DMS53 treated with DMSO at 0.1 percent for 48 hours (cell line): ENCODE measurements at regions not wholly inside any gene's neighbourhood (a gene's known extent, or its start where the extent isn't known, plus 50 kb on each side); places are given as distances from the start of the nearest gene placed in this dataset.
"Not testable (repeated sequence)": the region's sequence is repeated elsewhere in the genome, so short reads cannot be mapped to it uniquely, and the experiment has no call there.

Source experiments
- DNase-seq: peaks from one replicate; lab custom pipeline; 2025; ENCODE audit not compliant: unreplicated experiment; lab: John Stamatoyannopoulos, UW

DNA sequence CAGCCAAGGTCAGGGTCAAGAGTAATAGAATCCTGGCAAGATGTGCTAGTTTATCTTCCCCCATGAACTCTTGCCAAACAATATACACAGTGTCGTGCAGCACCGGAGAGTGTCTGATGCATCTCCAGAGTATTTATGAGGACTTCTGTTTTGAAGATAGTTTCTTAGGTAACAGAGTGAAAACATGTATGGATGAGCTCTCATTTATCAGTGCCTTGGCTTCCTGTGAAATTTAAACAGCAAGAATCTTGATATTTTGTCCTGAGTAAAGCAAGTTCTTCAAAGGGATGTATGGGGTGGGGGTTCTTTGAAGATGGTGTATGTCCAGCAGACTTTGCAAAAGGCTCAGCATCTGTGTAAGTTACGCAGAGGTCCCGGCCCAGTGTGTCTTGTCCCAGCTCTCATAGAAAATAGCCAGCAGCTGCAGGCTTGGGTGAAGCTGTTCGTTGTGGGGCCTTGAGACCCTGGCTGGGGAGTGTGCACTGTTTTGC lies 361.0 kb upstream of the NT5C1B start:
- no peak for DNase-seq

DNA sequence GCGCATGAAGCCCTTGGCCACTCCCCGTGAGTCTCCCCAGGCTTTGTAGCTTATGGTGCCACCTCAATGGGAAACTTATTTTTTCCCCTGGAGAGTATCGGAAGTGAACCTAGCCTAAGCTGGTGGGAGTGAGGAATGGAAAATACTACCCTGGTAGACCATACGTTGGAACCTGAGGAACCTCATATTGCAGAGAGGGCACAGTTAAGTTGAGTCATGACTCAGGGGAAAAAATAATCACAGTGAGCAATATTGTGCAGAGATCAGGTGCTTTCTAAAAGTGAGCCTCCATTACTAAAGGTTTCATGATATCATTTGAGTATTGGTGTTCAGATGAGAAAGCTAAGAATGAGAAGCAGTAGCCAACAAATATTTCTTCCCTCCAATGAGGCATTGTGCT lies 360.5 kb upstream of the NT5C1B start:
- no peak for DNase-seq

DNA sequence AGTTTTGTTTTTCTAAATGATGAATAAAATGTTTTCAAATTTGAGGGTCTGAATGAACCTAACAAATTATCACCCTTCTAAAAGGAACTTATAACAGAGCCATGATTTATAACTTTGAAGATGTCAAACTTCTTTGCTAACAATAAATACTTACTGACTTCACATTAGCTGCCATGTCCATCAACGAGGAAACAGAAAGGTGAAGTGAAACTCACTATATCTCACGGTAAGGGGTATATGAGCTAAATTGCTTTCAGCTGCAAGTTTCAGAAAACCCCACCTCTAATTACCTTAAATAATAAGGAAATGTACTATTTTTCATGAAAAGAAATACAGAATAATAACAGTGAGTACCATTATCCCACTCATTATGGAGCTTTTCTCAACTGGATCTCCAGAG lies 350.8 kb upstream of the NT5C1B start:
- DNase-seq, result no peak

DNA sequence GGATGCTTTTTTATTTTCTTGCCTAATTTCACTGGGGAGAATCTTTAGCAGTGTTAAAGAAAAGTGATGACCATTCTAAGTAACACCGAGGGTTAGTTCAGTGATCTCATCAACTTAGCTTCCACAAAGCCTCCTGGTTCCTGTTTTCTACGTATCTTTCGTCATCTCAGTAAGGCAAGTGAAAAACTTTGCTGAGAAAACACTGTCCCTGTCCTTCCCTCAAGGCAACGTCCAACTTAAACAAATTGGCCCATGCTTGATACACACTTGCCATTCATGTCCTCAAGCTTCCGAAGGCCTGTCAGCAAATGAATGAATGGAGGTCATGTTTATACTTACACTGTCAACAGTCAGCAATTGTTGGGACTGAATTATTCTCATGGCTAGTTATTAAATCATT lies 350.4 kb upstream of the NT5C1B start:
- not testable (repeated sequence) for DNase-seq

GRCh38 chr2:18934886-18935285 lies 345.5 kb upstream of the NT5C1B start:
- DNase-seq, result no peak

DNA sequence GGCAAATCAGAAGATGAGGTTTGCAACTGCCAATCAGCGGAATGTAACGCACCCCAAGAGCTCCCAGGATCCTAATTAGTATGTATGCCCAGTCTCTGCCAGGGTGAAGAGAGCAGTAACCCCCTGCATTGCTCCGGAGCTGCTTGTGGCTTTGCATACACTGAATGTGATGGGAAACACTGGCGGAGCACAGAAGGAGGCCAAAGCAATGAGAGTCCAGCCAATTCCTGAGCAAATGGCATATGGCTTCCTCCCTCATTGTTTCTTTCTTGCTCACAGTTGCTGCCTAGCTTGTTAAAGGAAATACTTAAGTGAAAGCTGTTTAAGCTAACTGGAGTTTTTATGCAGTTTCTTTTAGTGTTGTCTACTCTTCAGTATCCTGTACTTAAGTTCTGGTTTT lies 343.5 kb upstream of the NT5C1B start:
- DNase-seq, result no peak

DNA sequence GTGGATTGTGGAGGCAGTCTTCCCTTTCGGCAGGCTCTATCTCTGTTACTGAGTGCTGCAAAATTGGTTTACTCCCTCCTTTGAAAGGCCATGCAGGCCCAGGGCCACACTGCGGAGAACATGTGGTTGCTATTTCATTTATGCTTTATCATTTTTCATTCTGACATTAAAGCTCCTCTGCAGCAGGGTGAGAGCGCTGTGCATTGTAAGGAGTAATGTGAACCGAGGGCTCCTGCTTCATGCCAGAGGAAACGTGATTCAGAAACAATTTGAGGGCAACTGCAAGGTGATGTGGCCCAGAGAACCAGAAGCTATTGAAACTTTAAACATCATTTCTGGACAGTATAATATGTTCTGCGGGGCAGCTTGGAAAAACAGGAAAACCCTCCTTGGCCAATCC lies 341.6 kb upstream of the NT5C1B start:
- no peak for DNase-seq

DNA sequence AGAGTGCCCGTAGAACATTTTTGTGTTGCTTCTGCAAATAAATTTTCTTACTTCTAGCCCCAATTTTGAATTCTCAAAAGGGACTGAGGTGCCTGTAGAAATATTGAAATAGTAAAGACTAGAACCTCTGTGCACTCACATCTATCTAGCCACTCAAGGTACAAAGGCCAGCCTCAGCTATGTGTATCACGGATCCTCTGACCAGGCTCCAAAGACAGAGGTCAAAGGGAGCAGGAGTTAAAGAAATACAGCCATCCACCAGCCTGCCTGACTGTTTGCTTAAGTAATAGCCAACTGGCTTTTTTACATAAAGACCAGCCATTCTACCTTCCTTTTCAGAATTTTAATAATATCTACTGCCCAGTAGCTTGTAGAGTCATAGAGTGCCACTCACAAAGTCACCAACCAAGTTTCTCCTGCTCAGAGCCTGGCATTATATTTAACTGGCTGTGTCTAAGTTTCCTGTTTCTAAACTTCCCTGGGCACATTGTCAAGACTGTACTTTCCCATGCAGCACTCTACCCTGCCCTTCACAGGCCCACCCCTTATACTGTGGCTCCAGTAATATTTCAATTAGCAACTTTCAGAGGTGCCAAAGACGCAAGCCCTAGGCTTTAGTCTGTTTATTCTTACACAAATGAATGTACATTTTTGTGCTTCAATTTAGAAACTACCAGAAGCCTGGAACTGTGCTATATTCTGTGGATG lies 338.3 kb upstream of the NT5C1B start:
- DNase-seq, result no peak

DNA sequence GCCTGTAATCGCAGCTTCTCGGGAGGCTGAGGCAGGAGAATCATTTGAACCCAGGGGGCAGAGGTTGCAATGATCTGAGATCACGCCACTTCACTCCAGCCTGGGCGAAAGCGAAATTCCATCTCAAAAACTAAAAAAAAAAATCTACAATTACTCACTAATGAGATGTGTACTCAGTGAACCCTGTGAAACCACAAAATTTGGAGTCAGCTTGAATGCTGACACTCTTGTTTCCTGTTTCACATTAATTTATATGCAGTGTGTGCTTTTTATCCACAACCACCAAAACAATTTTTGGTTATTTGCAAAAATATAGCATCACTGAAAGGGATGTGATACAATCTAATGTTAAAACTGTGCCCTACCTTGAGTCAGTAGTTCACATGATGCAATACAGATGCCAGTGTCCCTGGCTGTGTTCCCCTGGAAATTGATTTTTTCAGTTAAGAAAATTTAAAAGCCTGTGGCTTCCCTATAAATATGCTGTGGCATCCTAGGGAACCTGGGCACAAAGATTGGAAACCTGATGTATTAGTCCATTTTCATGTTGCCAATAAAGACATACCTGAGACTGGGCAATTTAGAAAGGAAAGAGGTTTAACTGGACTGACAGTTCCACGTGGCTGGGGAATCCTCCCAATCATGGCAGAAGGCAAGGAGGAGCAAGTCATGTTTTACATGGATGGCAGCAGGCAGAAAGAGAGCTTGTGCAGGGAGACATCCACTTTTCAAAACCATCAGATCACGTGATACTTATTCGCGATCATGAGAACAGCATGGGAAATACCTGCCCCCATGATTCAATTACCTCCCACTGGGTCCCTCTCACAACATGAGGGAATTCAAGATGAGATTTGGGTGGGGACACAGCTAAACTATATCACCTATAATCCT lies 337.5 kb upstream of the NT5C1B start:
- no peak for DNase-seq

DNA sequence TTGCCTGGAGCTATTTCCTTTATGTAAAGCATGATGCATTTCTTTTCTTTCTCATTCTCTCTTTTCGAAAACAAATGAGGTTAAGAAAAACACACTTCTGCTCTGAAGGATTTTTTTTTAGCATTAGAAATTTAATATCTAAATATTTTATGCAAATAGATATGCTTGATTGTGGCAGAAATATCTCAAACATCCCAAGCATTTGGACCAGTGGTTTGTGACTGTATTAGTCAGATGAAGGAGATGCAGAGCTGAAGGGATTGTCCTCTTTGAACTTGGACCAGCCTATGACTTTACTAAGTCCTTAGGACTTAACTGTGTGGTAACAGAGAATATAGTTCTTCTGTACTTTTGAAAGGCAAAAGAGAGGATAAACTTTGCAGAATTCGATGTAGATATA lies 335.9 kb upstream of the NT5C1B start:
- no peak for DNase-seq

DNA sequence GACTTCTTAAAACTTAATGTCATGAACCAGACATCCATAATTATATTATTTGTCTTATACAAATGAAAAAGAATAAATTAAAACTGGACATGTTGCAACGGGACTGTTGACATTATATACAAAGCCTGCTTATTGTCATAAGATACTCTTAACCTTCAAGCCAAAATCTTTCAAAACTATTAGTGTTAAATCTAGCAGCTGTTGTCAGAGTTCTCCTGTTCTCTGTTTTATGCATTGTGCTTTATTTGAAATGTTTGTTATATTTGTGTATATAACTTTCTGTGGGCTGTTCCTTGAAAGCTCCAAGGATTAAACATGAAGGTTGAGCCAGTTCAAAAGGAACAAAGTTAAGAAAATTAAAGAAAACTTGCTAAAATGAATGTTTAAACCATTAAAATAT lies 335.5 kb upstream of the NT5C1B start:
- DNase-seq, result no peak

DNA sequence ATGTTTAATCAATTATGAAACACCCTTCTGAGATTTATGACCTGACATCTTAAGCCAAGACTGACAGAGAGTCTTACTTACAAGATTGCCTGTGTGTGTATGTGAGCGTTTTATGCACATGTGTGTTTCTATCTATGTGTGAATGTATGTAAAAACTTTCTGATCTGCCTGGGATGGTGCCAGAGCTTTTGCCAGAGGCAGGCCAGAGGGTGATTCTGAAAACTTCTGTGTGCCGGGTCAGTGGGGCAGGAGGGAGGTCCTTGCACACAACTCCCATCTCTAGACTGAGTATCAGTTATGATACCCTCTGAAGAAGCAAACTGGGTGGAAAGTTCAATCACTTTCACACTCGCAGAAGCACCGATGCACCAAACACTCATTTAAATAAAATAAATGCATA lies 335.0 kb upstream of the NT5C1B start:
- DNase-seq, result no peak

DNA sequence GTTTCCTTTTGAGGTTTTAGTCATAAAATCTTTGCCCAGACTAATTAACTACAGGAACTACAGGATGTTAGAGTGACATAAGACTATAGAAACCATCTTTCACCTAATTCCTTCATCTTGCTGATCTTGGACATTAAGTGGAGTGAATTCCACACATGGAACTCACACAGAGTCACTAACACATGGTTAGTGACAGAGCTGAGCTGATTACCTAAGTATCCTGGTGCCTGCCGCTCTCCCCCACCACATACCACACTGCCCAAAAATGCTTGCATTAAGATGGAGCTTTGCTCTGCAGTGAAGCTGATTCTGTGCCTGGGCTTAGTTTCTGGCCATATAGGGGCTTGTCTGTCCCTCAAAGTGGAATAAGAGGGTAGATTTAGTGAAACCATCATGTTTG lies 332.9 kb upstream of the NT5C1B start:
- no peak for DNase-seq

GRCh38 chr2:18918280-18918679 lies 328.9 kb upstream of the NT5C1B start:
- no peak for DNase-seq

DNA sequence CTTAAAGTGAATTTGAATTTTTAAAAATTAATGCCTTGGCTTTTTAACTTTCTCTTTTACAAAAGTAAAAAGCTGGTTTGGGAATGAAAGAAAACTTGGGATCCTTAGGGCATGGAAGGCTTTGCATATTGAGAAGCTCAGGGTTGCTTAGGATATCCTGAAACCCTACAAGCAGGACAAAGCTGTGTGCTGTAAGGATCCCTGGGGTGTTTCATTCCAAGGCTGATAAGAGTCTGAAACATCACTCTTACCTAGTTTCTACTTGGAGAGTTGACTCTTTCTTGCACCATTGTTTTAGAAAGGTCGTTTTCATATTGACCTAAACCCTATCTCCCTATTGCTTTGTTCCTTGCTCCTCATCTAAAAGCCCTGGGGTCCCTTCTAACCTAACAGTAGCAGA lies 325.9 kb upstream of the NT5C1B start:
- no peak for DNase-seq

DNA sequence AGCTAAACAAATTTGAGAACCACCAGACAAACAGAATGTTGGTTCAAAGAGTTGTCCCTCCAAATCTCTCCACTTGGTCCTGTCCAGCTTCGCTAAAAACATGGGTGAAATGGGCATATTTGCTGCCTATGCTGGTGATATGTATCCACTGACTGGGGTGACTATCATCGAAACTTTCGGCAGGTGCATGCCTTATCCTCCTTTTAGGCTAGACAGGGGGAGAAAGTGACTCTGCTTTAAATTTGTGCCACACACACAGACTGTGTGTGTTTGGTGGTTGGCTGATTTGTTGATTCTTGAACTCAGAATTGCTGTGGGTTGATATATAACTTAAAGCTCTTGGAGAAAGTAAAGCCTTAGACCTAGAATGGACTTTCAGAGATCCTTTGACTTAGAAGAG lies 324.1 kb upstream of the NT5C1B start:
- DNase-seq, result no peak

GRCh38 chr2:18912225-18912888 lies 323.0 kb upstream of the NT5C1B start:
- DNase-seq, result no peak

DNA sequence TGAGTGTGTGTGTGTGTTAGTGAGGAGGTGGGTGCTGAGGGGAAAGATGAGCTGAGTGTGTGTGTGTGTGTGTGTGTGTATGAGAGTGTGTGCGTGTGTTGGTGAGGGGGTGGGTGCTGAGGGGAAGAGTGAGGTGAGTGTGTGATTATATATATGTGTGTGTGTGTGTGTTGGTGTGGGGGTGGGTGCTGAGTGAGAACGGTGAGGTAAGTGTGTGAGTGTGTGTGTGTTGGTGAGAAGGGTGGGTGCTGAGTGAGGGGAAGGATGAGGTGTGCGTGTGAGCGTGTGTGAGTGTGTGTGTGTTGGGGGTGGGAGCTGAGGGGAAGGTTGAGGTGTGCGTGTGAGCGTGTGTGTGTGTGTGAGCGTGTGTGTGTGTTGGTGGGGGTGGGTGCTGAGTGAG lies 322.0 kb upstream of the NT5C1B start:
- DNase-seq, result no peak

DNA sequence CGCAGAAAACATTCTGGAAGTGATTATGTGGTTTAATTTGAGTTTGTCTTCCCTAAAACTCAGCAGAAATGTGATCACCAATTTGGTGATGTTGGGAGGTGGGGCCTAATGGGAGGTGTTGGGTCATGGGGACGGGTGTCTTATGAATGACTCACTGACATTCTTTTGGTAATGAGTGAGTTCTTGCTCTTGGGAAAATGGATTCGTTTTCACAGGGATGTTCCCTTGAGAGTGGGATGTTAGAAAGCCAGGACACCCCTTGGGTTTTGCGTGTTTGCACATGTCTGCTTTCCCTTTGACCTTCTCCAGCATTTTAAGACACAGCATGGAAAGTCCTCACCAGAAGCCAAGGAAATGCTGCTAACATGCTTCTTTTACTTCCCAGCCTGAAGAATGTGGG lies 321.5 kb upstream of the NT5C1B start:
- no peak for DNase-seq

DNA sequence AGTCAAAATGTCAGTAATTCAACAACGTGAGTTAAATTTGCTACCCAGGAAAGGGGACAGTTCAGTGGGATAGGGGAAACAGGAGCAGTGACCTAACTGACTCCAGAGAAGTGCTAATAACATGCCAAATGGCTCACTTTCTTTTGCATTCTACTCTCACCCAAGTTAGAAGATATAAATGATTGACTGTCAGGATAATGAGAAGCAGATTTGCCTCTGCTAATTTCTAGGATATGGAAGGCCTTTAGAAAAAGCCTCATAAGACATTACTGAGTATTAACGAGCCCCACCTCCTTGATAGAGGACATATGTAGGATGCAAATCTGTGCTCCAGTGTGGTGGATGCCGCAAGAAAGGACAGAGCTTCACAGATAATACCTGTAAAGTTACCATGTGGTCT lies 318.6 kb upstream of the NT5C1B start:
- DNase-seq, result no peak

- no peak for DNase-seq
Measured at GRCh38 chr2:18907508-18907907, 318.1 kb upstream of the NT5C1B start.

DNA sequence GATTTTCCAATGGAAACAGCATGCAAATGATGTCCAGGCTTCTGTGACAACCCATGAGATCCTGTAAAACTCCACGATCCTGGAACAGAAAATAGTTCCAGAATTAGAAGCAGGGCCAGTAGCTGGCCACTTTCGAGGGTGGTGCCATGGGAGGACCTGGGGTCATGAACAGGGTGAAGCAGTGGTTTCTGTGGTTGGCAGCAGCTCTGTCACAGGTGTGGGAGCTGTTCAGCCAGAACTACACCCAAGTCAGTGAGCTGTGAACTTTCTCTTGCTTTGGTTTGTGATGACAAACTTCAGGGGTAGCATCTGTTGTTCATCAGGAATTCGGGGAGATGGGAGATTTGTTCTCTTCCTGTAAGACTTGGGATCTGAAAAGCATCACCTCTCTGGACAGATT lies 314.4 kb upstream of the NT5C1B start:
- no peak for DNase-seq
